ENCODE measurements at regions not wholly inside any gene's neighbourhood (a gene's known extent, or its start where the extent isn't known, plus 50 kb on each side); places are given as distances from the start of the nearest gene placed in this dataset.

DNA sequence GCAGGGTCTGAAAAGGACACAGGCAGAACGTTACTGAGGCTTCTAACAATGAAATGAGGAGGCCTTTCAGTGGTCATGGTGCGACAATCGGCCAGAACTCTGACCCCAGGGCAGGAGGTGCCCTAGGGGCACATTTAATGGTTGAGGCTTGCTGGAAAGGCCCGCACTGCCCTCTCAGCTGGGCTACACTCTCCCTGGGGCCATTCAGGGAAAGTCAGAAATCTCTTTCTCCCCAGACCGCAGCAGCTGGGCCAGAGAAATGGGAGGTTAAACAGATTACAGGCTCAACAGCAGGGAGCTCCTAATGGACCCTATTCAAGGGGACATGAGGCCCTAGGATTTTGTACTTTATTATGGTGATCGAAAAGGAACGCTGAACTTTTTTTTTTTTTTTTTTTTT lies 85.6 kb upstream of the FGFR2 start:
- no peak for DNase-seq (ENCODE audit: low read depth in 1 of 2, low spot score in 1 of 2)
- TF ChIP-seq, protein P1, sequence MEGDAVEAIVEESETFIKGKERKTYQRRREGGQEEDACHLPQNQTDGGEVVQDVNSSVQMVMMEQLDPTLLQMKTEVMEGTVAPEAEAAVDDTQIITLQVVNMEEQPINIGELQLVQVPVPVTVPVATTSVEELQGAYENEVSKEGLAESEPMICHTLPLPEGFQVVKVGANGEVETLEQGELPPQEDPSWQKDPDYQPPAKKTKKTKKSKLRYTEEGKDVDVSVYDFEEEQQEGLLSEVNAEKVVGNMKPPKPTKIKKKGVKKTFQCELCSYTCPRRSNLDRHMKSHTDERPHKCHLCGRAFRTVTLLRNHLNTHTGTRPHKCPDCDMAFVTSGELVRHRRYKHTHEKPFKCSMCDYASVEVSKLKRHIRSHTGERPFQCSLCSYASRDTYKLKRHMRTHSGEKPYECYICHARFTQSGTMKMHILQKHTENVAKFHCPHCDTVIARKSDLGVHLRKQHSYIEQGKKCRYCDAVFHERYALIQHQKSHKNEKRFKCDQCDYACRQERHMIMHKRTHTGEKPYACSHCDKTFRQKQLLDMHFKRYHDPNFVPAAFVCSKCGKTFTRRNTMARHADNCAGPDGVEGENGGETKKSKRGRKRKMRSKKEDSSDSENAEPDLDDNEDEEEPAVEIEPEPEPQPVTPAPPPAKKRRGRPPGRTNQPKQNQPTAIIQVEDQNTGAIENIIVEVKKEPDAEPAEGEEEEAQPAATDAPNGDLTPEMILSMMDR (IDR thresholded peaks at IDR 0.05; ENCODE audit: insufficient read depth, low read length), result no peak
- no peak for TF ChIP-seq SPI1 (IDR thresholded peaks at IDR 0.05; ENCODE audit: borderline replicate concordance, low read depth)
- no peak for TF ChIP-seq POLR2AphosphoS5 (IDR thresholded peaks at IDR 0.05; ENCODE audit: low read depth)
- TF ChIP-seq GABPA (IDR thresholded peaks at IDR 0.05; ENCODE audit: low read depth), result no peak
- TF ChIP-seq, protein P2, sequence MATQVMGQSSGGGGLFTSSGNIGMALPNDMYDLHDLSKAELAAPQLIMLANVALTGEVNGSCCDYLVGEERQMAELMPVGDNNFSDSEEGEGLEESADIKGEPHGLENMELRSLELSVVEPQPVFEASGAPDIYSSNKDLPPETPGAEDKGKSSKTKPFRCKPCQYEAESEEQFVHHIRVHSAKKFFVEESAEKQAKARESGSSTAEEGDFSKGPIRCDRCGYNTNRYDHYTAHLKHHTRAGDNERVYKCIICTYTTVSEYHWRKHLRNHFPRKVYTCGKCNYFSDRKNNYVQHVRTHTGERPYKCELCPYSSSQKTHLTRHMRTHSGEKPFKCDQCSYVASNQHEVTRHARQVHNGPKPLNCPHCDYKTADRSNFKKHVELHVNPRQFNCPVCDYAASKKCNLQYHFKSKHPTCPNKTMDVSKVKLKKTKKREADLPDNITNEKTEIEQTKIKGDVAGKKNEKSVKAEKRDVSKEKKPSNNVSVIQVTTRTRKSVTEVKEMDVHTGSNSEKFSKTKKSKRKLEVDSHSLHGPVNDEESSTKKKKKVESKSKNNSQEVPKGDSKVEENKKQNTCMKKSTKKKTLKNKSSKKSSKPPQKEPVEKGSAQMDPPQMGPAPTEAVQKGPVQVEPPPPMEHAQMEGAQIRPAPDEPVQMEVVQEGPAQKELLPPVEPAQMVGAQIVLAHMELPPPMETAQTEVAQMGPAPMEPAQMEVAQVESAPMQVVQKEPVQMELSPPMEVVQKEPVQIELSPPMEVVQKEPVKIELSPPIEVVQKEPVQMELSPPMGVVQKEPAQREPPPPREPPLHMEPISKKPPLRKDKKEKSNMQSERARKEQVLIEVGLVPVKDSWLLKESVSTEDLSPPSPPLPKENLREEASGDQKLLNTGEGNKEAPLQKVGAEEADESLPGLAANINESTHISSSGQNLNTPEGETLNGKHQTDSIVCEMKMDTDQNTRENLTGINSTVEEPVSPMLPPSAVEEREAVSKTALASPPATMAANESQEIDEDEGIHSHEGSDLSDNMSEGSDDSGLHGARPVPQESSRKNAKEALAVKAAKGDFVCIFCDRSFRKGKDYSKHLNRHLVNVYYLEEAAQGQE (IDR thresholded peaks at IDR 0.05; ENCODE audit: insufficient replicate concordance, low read depth), result no peak
- H3K27ac ChIP-seq (replicated peaks), result no peak overlapping the region
- H3K4me3 ChIP-seq (replicated peaks; ENCODE audit: insufficient read depth, low read length), result no peak overlapping the region
- no peaks in the 10 kb centered on the region for H3K27me3 ChIP-seq (ENCODE audit: insufficient read depth, poor library complexity, severe bottlenecking)

DNA sequence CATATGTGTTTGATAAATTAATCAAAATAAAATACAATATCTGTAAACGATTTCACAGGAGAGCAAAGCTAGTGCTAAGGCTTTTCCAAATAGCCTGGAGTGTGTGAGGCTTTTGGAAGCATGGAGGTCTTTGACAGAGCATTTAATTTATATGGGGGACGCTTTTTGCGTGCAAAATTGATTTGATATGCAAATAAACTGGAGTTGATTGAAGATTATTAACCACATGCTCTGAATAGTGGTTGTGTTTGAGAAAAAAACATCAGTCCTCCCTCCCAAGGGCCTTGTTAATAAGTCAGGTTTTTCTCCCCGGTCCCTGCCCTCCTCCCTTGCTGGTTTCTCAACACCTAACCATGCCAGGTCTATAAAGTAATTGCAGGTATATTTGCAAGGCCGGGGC lies 85.1 kb upstream of the FGFR2 start:
- no peak for TF ChIP-seq SPI1 (IDR thresholded peaks at IDR 0.05; ENCODE audit: borderline replicate concordance, low read depth)
- TF ChIP-seq, protein P1 (IDR thresholded peaks at IDR 0.05; ENCODE audit: insufficient read depth, low read length), result no peak
- Histone ChIP-seq H3K4me3 (replicated peaks; ENCODE audit: insufficient read depth, low read length) (no peak overlapping the region), H3K27ac (replicated peaks) (no peak overlapping the region), H3K27me3 (ENCODE audit: insufficient read depth, poor library complexity, severe bottlenecking) (no peaks in the 10 kb centered on the region)
- DNase-seq (ENCODE audit: low read depth in 1 of 2, low spot score in 1 of 2), result no peak

DNA sequence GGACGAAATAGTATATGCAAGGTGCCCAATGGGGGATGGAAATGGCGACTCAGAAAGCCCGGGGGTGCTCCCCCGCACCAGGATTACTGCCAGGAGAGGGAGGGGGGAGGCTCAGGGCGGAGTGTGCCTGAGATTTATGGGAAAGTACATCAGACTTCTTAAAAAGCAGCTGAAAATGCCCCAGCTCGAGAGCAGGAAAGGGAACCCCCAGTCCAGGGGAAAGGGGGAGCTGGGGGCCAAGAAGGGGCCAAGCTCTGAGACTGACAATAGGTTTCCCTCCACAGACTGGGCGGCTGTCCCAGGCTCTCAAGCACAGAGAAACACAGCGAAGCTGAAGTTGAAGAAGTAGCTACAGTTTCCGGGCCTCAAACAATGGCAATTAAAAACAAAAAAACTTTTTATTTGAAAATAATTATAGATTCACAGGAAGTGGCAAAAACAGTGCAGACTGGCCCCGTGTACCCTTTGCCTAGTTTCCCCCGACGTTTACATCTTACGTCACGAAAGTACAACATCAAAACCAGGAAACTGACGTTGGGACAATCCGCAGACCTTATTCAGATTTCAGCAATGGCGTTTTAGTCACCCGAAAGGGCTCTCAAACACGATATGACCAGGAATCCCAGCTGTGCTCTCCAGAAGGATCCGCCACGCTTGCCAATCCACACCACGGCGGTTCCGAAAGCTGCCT lies 83.9 kb upstream of the FGFR2 start:
- Histone ChIP-seq H3K4me3 (replicated peaks; ENCODE audit: insufficient read depth, low read length) (no peak overlapping the region), H3K27ac (replicated peaks) (no peak overlapping the region), H3K27me3 (ENCODE audit: insufficient read depth, poor library complexity, severe bottlenecking) (no peaks in the 10 kb centered on the region)
- no peak for DNase-seq (ENCODE audit: low read depth in 1 of 2, low spot score in 1 of 2)
- TF ChIP-seq GABPA (IDR thresholded peaks at IDR 0.05; ENCODE audit: low read depth), result no peak
- no peak for TF ChIP-seq POLR2AphosphoS5 (IDR thresholded peaks at IDR 0.05; ENCODE audit: low read depth)
- TF ChIP-seq, protein P1 (IDR thresholded peaks at IDR 0.05; ENCODE audit: insufficient read depth, low read length), result no peak
- TF ChIP-seq, protein P2 (IDR thresholded peaks at IDR 0.05; ENCODE audit: insufficient replicate concordance, low read depth), result no peak
- TF ChIP-seq SPI1 (IDR thresholded peaks at IDR 0.05; ENCODE audit: borderline replicate concordance, low read depth), result no peak

All from HL-60 (cell line).